ENCODE measurements at regions not wholly inside any gene's neighbourhood (a gene's known extent, or its start where the extent isn't known, plus 50 kb on each side); places are given as distances from the start of the nearest gene placed in this dataset.

- H3K27ac Mint-ChIP-seq: no peak overlapping the region
- no peaks in the 10 kb centered on the region for H3K9me3 Mint-ChIP-seq
- H3K4me3 Mint-ChIP-seq: no peak overlapping the region
- DNase-seq (ENCODE audit: low spot score): no peak
- intact Hi-C loops (cut with micrococcal nuclease): no loop called here
- peaks cover 3% of the 10 kb centered on the region for H3K27me3 Mint-ChIP-seq (ENCODE audit: insufficient read depth)
- peaks cover 22% of the 10 kb centered on the region for H3K4me1 Mint-ChIP-seq (ENCODE audit: low read depth)
- no peaks in the 10 kb centered on the region for H3K36me3 Mint-ChIP-seq (ENCODE audit: low read depth)
Observed at GRCh38 chr6:44054721-44055559, 72.3 kb downstream of the MRPL14 start.

- DNase-seq (ENCODE audit: low spot score): no peak
- no peaks in the 10 kb centered on the region for H3K9me3 Mint-ChIP-seq
- H3K27me3 Mint-ChIP-seq (ENCODE audit: insufficient read depth): no peaks in the 10 kb centered on the region
- no peak overlapping the region for H3K27ac Mint-ChIP-seq
- intact Hi-C loops (cut with micrococcal nuclease): no loop called here
- no peak overlapping the region for H3K4me3 Mint-ChIP-seq
- peaks cover 26% of the 10 kb centered on the region for H3K4me1 Mint-ChIP-seq (ENCODE audit: low read depth)
- H3K36me3 Mint-ChIP-seq (ENCODE audit: low read depth): peaks cover 2% of the 10 kb centered on the region
Observed at GRCh38 chr6:44053760-44054556, 73.3 kb downstream of the MRPL14 start.

DNA sequence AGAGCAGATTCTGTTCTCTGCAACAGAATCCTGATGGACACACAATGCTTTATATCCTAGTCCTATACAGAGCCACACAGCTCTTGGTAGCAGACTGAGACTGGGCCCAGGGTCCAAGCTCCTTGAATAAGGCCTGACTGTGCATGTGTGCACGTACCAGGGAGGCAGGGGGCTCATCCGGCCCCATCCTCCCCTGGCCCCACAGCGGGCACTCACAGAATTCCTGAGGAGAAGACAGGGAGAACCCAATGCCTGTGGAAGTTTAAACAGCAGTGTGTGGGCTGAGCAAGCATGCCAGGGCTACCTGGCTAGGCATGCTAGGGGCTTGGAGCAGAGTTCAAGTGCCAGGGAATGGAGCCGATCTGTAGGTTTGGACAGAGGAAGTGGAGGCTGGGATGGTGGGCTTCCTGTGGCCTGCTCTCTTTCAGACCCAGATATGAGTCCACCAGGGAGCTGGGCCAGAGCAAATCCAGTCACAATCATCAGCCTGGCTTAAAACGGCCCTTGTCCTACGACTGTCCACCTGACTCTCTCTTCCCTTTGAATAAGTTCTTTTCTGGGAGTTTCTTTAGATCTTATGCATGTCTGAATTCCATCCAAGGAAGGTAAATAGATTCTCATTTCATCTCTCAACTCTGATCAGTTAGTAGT, 74.0 kb downstream of the MRPL14 start:
- no peak for DNase-seq (ENCODE audit: low spot score)
- Mint-ChIP-seq H3K9me3 (no peaks in the 10 kb centered on the region), H3K36me3 (ENCODE audit: low read depth) (peaks cover 2% of the 10 kb centered on the region), H3K27me3 (ENCODE audit: insufficient read depth) (no peaks in the 10 kb centered on the region), H3K27ac (no peak overlapping the region), H3K4me3 (no peak overlapping the region), H3K4me1 (ENCODE audit: low read depth) (peaks cover 23% of the 10 kb centered on the region)
- intact Hi-C loops (cut with micrococcal nuclease): no loop called here

DNA sequence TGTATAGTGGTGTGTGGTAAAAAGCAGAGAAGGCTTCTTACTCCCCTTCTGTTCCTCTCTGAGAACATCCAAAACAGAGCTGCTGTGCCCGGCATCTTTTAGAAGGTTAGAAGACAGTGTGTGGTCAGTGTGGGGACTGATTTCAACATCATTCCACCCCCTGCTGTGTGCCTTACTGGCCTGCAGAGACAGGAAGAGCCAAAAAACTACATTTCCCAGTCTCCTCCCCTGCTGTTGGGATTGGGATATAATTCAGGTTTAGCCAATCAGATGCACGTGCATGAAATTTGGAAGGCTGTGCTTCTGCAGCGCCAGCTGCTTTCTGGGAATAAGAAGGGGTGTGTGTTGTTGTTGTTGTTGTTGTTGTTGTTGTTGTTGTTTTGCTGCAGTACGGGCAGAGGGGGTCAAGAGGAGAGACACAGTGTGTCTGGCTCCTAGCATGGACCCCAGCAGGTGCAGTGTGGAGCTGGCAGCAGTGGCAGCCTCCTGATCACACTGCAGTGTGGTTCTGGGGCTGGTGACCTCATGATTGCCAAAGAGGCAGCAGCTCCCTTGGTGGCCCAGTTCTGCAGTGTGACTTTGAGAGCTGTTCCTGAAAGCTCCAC, 74.7 kb downstream of the MRPL14 start:
- Mint-ChIP-seq H3K4me3 (no peak overlapping the region), H3K36me3 (ENCODE audit: low read depth) (peaks cover 2% of the 10 kb centered on the region), H3K4me1 (ENCODE audit: low read depth) (peaks cover 15% of the 10 kb centered on the region), H3K9me3 (no peaks in the 10 kb centered on the region), H3K27me3 (ENCODE audit: insufficient read depth) (no peaks in the 10 kb centered on the region), H3K27ac (no peak overlapping the region)
- no peak for DNase-seq (ENCODE audit: low spot score)
- intact Hi-C loops (cut with micrococcal nuclease): no loop called here

DNA sequence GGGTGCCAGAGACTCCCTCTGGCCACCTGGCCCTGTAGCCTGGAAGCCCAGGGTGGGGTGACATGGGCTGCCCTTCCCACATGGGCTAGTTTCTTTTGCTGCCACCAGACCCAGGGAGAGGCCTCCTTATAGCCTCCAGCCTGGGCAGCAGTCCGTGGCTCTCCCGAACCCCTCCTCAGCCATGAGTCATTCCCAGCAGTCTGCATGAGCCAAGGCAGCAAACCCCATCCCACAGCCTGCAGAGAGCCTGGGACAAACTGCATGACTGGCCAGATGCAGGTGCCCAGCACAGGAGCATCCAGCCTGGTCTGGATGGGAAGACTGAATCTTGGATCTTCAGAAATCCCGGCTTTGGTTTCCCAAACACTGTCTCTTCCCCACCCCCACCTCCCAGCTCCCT, 75.7 kb downstream of the MRPL14 start:
- peaks cover 2% of the 10 kb centered on the region for H3K36me3 Mint-ChIP-seq (ENCODE audit: low read depth)
- no peak overlapping the region for H3K4me3 Mint-ChIP-seq
- intact Hi-C loops (cut with micrococcal nuclease): no loop called here
- H3K9me3 Mint-ChIP-seq: no peaks in the 10 kb centered on the region
- no peak overlapping the region for H3K27ac Mint-ChIP-seq
- no peak for DNase-seq (ENCODE audit: low spot score)
- no peaks in the 10 kb centered on the region for H3K27me3 Mint-ChIP-seq (ENCODE audit: insufficient read depth)
- peaks cover 13% of the 10 kb centered on the region for H3K4me1 Mint-ChIP-seq (ENCODE audit: low read depth)

DNA sequence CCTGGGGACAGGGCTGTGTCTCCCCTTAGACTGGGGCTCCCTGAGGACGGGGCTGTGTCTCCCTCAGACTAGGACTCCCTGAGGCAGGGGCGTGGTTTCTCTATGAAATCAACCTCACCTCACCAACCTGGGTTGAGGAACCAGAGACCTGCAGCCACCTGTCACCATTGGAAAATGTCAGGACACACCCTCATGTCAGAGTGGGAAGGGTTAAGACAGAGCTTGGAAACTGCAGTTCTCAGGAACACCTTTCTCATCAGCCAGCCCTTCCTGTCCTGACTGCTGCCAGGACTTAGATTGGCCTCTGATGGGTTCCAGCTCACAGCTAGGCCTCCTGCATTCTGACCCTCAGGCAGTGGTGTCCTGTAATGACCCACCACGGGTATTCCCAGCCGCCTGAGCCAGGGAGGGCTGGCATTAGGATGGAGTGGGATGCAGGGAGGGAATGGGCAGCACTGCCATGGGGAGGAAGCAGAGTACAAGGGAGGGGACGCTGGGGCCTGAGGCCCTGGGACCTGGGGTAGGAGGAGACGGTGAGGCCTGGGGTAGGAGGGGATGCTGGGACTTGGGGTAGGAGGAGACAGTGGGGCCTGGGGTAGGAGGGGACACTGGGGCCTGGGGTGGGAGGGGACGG, 76.3 kb downstream of the MRPL14 start:
- Mint-ChIP-seq H3K4me1 (ENCODE audit: low read depth) (peaks cover 13% of the 10 kb centered on the region), H3K36me3 (ENCODE audit: low read depth) (peaks cover 2% of the 10 kb centered on the region), H3K27ac (no peak overlapping the region), H3K9me3 (no peaks in the 10 kb centered on the region), H3K27me3 (ENCODE audit: insufficient read depth) (no peaks in the 10 kb centered on the region), H3K4me3 (no peak overlapping the region)
- intact Hi-C loops (cut with micrococcal nuclease): no loop called here
- DNase-seq (ENCODE audit: low spot score): no peak

- no peak for DNase-seq (ENCODE audit: low spot score)
- Mint-ChIP-seq H3K4me3 (no peak overlapping the region), H3K9me3 (no peaks in the 10 kb centered on the region), H3K27ac (no peak overlapping the region), H3K36me3 (ENCODE audit: low read depth) (peaks cover 2% of the 10 kb centered on the region), H3K27me3 (ENCODE audit: insufficient read depth) (no peaks in the 10 kb centered on the region), H3K4me1 (ENCODE audit: low read depth) (peaks cover 13% of the 10 kb centered on the region)
- intact Hi-C loops (cut with micrococcal nuclease): loop anchor here (5.0 kb wide), 1 partner anchor 48 kb away; no protein-coding TSS in a partner anchor
Observed at GRCh38 chr6:44049989-44050871, 77.0 kb downstream of the MRPL14 start.

- no peaks in the 10 kb centered on the region for H3K27me3 Mint-ChIP-seq (ENCODE audit: insufficient read depth)
- intact Hi-C loops (cut with micrococcal nuclease): loop anchor here (5.0 kb wide), 1 partner anchor 47 kb away; no protein-coding TSS in a partner anchor
- peak overlapping the region; percentile 40 for H3K4me3 Mint-ChIP-seq
- peaks cover 2% of the 10 kb centered on the region for H3K36me3 Mint-ChIP-seq (ENCODE audit: low read depth)
- peak; percentile 16 for DNase-seq (ENCODE audit: low spot score)
- peak overlapping the region; percentile 83 for H3K27ac Mint-ChIP-seq
- H3K4me1 Mint-ChIP-seq (ENCODE audit: low read depth): peaks cover 13% of the 10 kb centered on the region
- no peaks in the 10 kb centered on the region for H3K9me3 Mint-ChIP-seq
Observed at GRCh38 chr6:44049163-44049988, 77.9 kb downstream of the MRPL14 start.

DNA sequence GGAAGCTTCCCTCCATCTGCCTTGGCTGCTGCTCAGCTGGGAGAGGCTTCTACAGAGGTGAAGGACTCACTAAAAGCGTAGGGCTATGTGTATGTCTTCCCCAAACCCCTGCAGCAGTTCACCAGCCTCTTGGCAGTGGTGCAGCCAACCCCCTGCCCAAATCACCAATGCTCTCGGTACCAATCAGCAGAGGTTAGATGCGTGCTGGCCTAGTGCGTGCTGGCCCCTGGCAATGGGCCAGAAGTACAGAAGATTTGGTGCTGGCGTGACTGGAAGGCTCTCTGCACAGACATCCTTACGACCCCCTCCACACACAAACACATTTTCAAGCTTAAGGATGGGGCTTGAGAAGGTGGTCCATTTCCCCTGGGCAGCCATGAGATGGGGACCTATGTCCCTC, 79.0 kb downstream of the MRPL14 start:
- Mint-ChIP-seq H3K9me3 (no peaks in the 10 kb centered on the region), H3K27ac (no peak overlapping the region), H3K27me3 (ENCODE audit: insufficient read depth) (no peaks in the 10 kb centered on the region), H3K36me3 (ENCODE audit: low read depth) (peaks cover 2% of the 10 kb centered on the region), H3K4me3 (no peak overlapping the region), H3K4me1 (ENCODE audit: low read depth) (peaks cover 13% of the 10 kb centered on the region)
- DNase-seq (ENCODE audit: low spot score): no peak
- intact Hi-C loops (cut with micrococcal nuclease): loop anchor here (5.0 kb wide), 1 partner anchor 46 kb away; no protein-coding TSS in a partner anchor

DNA sequence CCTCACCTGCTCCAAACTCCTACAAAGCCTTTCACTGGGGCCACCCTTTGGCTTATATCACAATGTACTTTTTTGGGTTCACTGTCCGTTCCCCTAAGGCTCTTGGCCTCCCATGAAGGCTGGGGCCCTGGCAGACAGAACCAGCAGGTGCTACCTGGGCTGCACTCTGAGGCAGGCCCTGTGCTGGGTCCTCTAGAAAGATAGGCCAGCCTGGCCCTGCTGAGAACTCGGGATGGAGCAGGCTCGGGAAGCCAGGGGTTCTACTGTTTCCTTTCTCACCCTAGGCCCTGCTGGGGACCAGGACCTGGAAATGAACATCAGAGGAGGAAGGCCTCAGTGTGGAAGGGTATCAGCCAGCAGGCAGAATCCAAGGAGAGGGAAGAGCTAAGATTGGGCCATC, 79.5 kb downstream of the MRPL14 start:
- Mint-ChIP-seq H3K9me3 (no peaks in the 10 kb centered on the region), H3K36me3 (ENCODE audit: low read depth) (peaks cover 2% of the 10 kb centered on the region), H3K4me3 (no peak overlapping the region), H3K4me1 (ENCODE audit: low read depth) (peaks cover 13% of the 10 kb centered on the region), H3K27ac (no peak overlapping the region), H3K27me3 (ENCODE audit: insufficient read depth) (no peaks in the 10 kb centered on the region)
- intact Hi-C loops (cut with micrococcal nuclease): loop anchor here (5.0 kb wide), 1 partner anchor 46 kb away; no protein-coding TSS in a partner anchor
- DNase-seq (ENCODE audit: low spot score): no peak

- Mint-ChIP-seq H3K36me3 (ENCODE audit: low read depth) (peaks cover 2% of the 10 kb centered on the region), H3K4me1 (ENCODE audit: low read depth) (peaks cover 13% of the 10 kb centered on the region), H3K4me3 (no peak overlapping the region), H3K27ac (no peak overlapping the region), H3K27me3 (ENCODE audit: insufficient read depth) (no peaks in the 10 kb centered on the region), H3K9me3 (no peaks in the 10 kb centered on the region)
- no peak for DNase-seq (ENCODE audit: low spot score)
- intact Hi-C loops (cut with micrococcal nuclease): loop anchor here (5.0 kb wide), 1 partner anchor 45 kb away; no protein-coding TSS in a partner anchor
Observed at GRCh38 chr6:44047179-44047546, 80.1 kb downstream of the MRPL14 start.

Data from activated T-helper 1 cell treated with anti-CD3 and anti-CD28 coated beads, Interleukin-12 subunit alpha, Interleukin-12 subunit beta, Interleukin-2, Interleukin-4 antibody, amounts not matched to agents 30 ng/mL and 10 ng/mL and 1 ng/mL, durations not matched to agents 14 hours and 24 hours and 36 hours (primary cell).